GM21825 (cell line): ENCODE measurements at regions not wholly inside any gene's neighbourhood (a gene's known extent, or its start where the extent isn't known, plus 50 kb on each side); places are given as distances from the start of the nearest gene placed in this dataset.

Source experiments
- ATAC-seq: cut with Tn5 transposase; IDR thresholded peaks from one replicate; pipeline ENCODE4 v1.9.1; 2021; ENCODE audit warnings: mild to moderate bottlenecking, moderate library complexity; ENCODE audit not compliant: unreplicated experiment

GRCh38 chr2:136482006-136482405 is 283.3 kb upstream of the THSD7B start:
- no peak for ATAC-seq

- ATAC-seq = no peak
These were observed 285.6 kb upstream of the THSD7B start for GRCh38 chr2:136479696-136480095.

- ATAC-seq = no peak
These were observed 296.5 kb upstream of the THSD7B start for GRCh38 chr2:136468799-136469369.

- ATAC-seq = no peak
These were observed 312.8 kb upstream of the THSD7B start for GRCh38 chr2:136452528-136452927.

GRCh38 chr2:136448986-136449780 is 316.2 kb upstream of the THSD7B start:
- ATAC-seq = no peak

- ATAC-seq = no peak
These were observed 316.9 kb upstream of the THSD7B start for GRCh38 chr2:136448432-136448831.

- no peak for ATAC-seq
These were observed 321.0 kb upstream of the THSD7B start for GRCh38 chr2:136444323-136444722.

- no peak for ATAC-seq
These were observed 321.7 kb upstream of the THSD7B start for GRCh38 chr2:136443661-136444060.

- ATAC-seq = no peak
These were observed 323.2 kb upstream of the THSD7B start for GRCh38 chr2:136441979-136442714.

GRCh38 chr2:136439064-136439676 is 321.2 kb upstream of the CXCR4 start:
- ATAC-seq = no peak

- ATAC-seq = no peak
These were observed 319.5 kb upstream of the CXCR4 start for GRCh38 chr2:136437461-136437860.

GRCh38 chr2:136436936-136437335 is 319.0 kb upstream of the CXCR4 start:
- ATAC-seq = no peak

GRCh38 chr2:136434251-136434715 is 316.3 kb upstream of the CXCR4 start:
- no peak for ATAC-seq

- no peak for ATAC-seq
These were observed 315.3 kb upstream of the CXCR4 start for GRCh38 chr2:136433261-136433660.

GRCh38 chr2:136424112-136424511 is 306.2 kb upstream of the CXCR4 start:
- no peak for ATAC-seq

GRCh38 chr2:136423516-136423996 is 305.6 kb upstream of the CXCR4 start:
- peak; percentile 99 for ATAC-seq

- ATAC-seq = no peak
These were observed 304.6 kb upstream of the CXCR4 start for GRCh38 chr2:136422512-136422911.

- ATAC-seq = no peak
These were observed 302.4 kb upstream of the CXCR4 start for GRCh38 chr2:136420346-136420745.

GRCh38 chr2:136411946-136412345 is 294.0 kb upstream of the CXCR4 start:
- no peak for ATAC-seq

GRCh38 chr2:136410673-136411072 is 292.7 kb upstream of the CXCR4 start:
- no peak for ATAC-seq

GRCh38 chr2:136408795-136409194 is 290.8 kb upstream of the CXCR4 start:
- ATAC-seq = no peak
